Activated naive CD4-positive, alpha-beta T cell treated with anti-CD3 and anti-CD28 coated beads, Interleukin-2, amount 10 ng/mL, durations not matched to agents 7 days and 5 days (primary cell): ENCODE measurements at regions not wholly inside any gene's neighbourhood (a gene's known extent, or its start where the extent isn't known, plus 50 kb on each side); places are given as distances from the start of the nearest gene placed in this dataset.
A peak's percentile ranks its signal among the peaks of the same experiment; 100 is the strongest.
"Not testable (repeated sequence)": the region's sequence is repeated elsewhere in the genome, so short reads cannot be mapped to it uniquely, and the experiment has no call there.

Source experiments
- CTCF ChIA-PET: fragments of 350-600 bp; sonication (Branson Sonifier 250); formaldehyde crosslinking; loops from one replicate; lab custom pipeline; 2021; ENCODE audit warnings: antibody characterized with exemption; lab: Charles Lee
- DNase-seq: peaks from one replicate; pipeline ENCODE4 v3.0.0-alpha.2; 2020
- H3K27ac Mint-ChIP-seq: one replicate; pipeline ENCODE4 v1.8.0; 2021; ENCODE audit warnings: mild to moderate bottlenecking, moderate library complexity, mixed read lengths
- H3K27me3 Mint-ChIP-seq: one replicate; pipeline ENCODE4 v1.8.0; 2021; ENCODE audit warnings: mild to moderate bottlenecking, mixed read lengths
- H3K36me3 Mint-ChIP-seq: one replicate; pipeline ENCODE4 v1.8.0; 2021; ENCODE audit warnings: mixed read lengths
- H3K4me1 Mint-ChIP-seq: one replicate; pipeline ENCODE4 v1.8.0; 2021; ENCODE audit warnings: mixed read lengths
- H3K4me3 Mint-ChIP-seq: one replicate; pipeline ENCODE4 v1.8.0; 2021; ENCODE audit warnings: mild to moderate bottlenecking, moderate library complexity, mixed read lengths
- H3K9me3 Mint-ChIP-seq: one replicate; pipeline ENCODE4 v1.8.0; 2021; ENCODE audit warnings: mixed read lengths

DNA sequence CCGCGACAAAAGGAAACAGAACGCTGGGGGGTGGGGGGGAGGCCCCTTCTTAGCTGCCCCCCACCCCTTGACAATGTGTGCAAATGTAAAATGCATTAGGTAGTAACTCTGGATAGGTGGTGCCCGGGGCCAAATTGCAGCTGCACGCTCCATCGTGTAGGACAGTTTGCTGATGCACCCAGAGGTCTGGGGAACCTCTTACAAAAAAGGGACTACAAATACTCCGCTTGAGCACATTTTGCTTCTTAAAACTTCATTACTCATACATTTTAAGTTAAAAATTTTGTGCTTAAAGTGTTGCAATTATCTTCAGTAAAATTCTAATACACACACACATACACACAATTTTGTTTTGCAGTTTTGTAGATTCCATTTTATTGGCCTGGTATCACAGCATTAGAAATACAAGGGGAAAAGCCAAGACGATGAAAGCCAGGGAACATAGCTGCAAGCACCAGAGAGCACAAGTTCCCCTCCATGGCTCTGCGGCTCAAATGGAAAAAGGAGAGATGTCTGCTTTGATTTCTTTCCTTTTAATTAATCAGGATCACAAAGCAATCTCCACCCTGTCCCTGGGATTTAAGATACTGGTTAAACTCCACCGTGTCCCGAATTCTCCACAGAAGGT lies 582.1 kb downstream of the ZEB2 start:
- Mint-ChIP-seq H3K36me3 (no peaks in the 10 kb centered on the region), H3K27ac (no peak overlapping the region), H3K4me3 (peak overlapping the region; percentile 23), H3K4me1 (peaks cover 6% of the 10 kb centered on the region), H3K9me3 (no peaks in the 10 kb centered on the region), H3K27me3 (peaks cover 47% of the 10 kb centered on the region)
- no peak for DNase-seq
- CTCF ChIA-PET, result interaction anchor here (1.4 kb wide), 1 partner anchor 10 kb away, joined by 3 read pairs; no protein-coding TSS in a partner anchor

DNA sequence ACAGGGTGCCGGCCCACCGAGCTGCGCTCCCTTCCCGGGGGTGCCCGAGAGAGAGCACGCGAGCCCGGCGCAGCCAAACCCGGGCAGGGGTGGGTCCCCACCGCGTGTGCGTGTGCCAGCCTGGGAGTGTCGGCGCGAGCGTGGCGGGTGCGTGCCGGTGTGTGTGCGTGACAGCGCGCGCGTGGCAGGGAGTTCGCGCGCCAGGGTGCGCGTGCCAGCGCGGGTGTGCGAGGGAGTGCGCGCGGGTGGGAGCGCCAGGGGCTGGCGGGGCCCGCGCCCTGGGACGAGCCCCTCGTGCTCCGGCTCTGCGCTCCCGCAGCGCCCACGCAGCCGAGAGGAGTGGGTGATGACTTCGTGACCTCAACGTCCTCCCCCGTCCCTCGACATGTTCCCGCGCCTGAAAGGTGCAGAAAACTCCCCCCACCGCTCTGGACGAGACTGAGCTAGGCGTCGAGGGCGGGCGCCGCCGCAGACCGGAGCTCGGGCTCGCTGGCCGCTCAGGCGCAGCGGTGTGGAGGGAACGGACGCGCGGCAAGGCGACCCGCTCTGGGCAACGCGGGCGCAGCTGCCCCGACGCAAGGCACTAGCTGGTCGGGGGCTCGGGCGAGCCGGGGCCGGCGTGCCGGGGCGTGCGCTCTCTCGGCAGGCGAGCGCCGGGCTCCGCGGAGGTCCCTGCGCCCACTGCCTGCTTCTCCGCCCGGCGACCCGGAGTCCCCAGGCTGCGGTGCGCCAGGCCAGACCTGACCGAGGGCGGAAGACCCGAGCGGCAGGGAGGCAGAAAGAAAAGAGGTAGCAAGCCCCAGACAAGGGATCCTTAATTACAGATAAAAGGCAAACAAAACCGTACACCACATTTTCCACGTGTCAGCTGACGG lies 582.8 kb downstream of the ZEB2 start:
- H3K4me3 Mint-ChIP-seq, result peak overlapping the region; percentile 48
- CTCF ChIA-PET, result interaction anchor here (1.4 kb wide), 1 partner anchor 11 kb away, joined by 3 read pairs; no protein-coding TSS in a partner anchor
- H3K9me3 Mint-ChIP-seq, result no peaks in the 10 kb centered on the region
- peaks cover 45% of the 10 kb centered on the region for H3K27me3 Mint-ChIP-seq
- DNase-seq, result peak; percentile 22
- H3K27ac Mint-ChIP-seq, result no peak overlapping the region
- H3K36me3 Mint-ChIP-seq, result no peaks in the 10 kb centered on the region
- H3K4me1 Mint-ChIP-seq, result peaks cover 6% of the 10 kb centered on the region

DNA sequence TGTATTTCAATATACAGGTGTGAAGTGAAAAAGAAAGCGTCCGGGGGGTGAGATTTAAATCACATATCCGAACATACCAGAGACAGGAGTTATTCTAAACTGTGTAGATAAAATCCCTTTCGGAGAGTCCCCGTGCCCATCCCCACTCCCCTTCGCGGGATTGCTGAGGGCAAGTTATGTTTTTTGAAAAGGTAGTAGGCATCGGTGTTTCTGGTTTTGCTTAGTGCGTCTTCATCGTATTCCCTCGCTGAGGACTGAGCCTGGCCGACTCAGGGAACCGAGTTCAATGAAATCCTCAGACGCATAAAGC lies 583.4 kb downstream of the ZEB2 start:
- Mint-ChIP-seq H3K27me3 (peaks cover 48% of the 10 kb centered on the region), H3K4me1 (peaks cover 6% of the 10 kb centered on the region), H3K36me3 (no peaks in the 10 kb centered on the region), H3K4me3 (peak overlapping the region; percentile 48), H3K27ac (no peak overlapping the region), H3K9me3 (no peaks in the 10 kb centered on the region)
- no peak for DNase-seq
- CTCF ChIA-PET, result no interaction called here

DNA sequence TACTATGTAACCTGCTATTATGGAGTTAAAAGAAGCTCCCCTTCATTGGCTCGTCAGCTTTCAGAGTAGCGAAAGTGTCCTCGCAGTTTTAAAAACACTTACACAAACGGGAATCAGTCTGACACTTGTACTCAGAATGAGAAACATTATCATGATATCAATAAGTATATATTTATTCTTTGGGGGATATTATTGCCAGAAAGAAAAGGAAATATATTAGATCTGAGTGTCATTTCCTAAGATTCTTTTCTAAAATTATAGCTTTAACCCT lies 584.5 kb downstream of the ZEB2 start:
- CTCF ChIA-PET, result no interaction called here
- Mint-ChIP-seq H3K9me3 (no peaks in the 10 kb centered on the region), H3K36me3 (no peaks in the 10 kb centered on the region), H3K4me1 (peaks cover 6% of the 10 kb centered on the region), H3K27ac (no peak overlapping the region), H3K27me3 (peaks cover 52% of the 10 kb centered on the region), H3K4me3 (no peak overlapping the region)
- DNase-seq, result no peak

DNA sequence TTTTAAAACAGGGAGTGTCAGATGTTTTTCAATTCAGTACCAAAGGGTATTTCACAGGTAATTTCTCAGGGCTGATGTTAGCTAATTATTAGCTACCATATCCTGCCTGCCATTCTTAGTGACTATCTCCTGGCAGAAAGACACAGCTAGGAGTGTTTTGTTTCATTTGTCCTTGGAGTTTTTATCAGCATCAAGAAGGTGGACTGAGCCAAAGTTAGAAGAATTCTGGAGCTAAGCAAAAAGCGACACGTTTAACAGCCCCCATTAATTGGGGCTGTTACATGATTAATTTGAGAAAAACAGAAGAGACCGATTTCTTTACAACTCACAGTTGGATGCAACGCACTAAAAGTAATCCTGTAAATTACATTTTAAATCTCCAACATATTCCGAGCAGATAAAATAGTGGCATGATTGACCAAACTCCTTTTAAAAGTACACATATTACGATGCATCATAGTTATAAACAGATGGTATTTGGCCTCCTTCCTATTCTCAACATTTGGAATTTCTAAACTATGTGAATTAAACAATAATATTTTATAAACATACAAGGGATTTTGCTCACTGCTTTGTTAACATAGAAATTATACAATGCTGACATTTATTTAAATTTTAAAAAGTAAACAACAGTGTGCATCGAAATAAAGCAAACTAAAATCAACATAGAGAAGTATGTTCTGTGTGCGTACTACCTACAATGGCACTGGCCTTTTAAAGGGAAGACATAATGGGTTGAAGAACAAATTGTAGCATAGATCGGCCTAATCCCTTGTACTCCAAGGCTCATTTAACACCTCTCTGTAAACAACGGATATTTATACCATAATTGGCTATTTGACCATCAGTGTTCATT lies 585.1 kb downstream of the ZEB2 start:
- Mint-ChIP-seq H3K36me3 (no peaks in the 10 kb centered on the region), H3K4me3 (no peak overlapping the region), H3K27ac (no peak overlapping the region), H3K9me3 (no peaks in the 10 kb centered on the region), H3K27me3 (peaks cover 52% of the 10 kb centered on the region), H3K4me1 (peaks cover 6% of the 10 kb centered on the region)
- CTCF ChIA-PET, result no interaction called here
- no peak for DNase-seq

DNA sequence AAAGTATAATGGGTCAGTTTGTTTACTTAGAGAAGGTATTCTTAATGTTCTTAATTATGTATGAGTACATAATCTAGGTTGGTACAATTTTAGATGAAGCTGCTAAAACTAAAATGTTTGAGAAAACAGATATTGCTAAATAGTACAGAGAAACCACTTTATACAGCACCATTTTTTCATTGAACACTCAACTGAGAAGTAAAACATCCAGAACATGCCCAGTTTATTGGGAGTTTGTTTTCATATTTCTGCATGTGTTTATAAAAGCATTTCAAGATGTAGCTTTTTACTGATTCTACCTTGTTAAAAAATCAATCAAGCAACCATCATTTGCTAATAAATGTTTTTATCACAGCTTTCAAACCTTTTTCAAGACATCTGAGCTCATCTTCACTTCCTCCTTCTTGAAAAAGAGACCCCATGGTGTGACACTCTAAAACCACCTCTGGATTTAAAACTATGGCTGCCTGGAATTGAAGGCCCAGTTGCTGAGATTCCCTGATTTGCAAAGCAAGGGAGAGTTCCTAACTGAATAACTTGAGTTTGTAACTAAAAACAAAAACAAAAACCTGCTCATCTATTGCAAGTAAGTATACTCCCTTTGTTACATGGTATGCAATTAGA lies 585.9 kb downstream of the ZEB2 start:
- H3K9me3 Mint-ChIP-seq, result no peaks in the 10 kb centered on the region
- no peak overlapping the region for H3K4me3 Mint-ChIP-seq
- no peaks in the 10 kb centered on the region for H3K36me3 Mint-ChIP-seq
- CTCF ChIA-PET, result no interaction called here
- H3K4me1 Mint-ChIP-seq, result peaks cover 6% of the 10 kb centered on the region
- H3K27ac Mint-ChIP-seq, result no peak overlapping the region
- no peak for DNase-seq
- H3K27me3 Mint-ChIP-seq, result peaks cover 51% of the 10 kb centered on the region

DNA sequence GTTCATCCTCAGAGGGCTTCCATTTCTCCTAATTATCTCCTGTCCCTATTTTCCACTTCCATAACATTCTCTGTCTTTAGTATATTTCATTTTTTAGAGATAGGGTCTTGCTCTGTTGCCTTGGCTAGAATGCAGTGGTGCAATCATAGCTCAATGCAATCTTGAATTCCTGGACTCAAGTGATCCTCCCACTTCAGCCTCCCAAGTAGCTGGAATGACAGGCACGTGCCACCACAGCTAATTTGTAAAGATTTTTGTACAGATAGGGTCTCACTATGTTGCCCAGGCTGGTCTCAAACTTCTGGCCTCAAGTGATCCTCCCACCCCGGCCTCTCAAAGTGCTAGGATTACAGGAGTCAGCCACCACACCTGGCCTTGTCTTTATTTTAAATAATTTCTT lies 589.0 kb downstream of the ZEB2 start:
- H3K27me3 Mint-ChIP-seq, result peaks cover 30% of the 10 kb centered on the region
- CTCF ChIA-PET, result no interaction called here
- no peaks in the 10 kb centered on the region for H3K4me1 Mint-ChIP-seq
- no peak overlapping the region for H3K27ac Mint-ChIP-seq
- DNase-seq, result no peak
- no peak overlapping the region for H3K4me3 Mint-ChIP-seq
- no peaks in the 10 kb centered on the region for H3K9me3 Mint-ChIP-seq
- H3K36me3 Mint-ChIP-seq, result no peaks in the 10 kb centered on the region

DNA sequence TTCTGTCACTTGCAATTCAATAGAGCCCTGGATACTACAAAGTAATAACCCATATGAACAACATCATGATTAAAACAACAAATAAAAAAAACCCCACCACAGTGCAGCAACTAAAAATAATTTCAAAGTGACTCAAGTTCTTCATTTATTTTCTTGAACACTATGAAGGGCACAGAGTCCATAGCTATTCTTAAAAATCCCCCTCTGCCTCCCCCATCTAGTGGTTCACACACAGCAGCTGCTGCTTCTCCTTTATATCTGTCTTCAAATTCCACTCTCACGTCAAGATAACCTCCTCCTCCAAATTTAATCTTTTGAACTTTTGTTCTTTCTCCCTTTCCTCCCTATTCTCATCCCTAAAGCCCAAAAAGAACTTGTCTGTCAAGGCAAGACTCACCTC lies 591.3 kb downstream of the ZEB2 start:
- Mint-ChIP-seq H3K27me3 (peaks cover 20% of the 10 kb centered on the region), H3K4me3 (no peak overlapping the region), H3K4me1 (no peaks in the 10 kb centered on the region), H3K36me3 (no peaks in the 10 kb centered on the region), H3K27ac (no peak overlapping the region), H3K9me3 (no peaks in the 10 kb centered on the region)
- DNase-seq, result no peak
- CTCF ChIA-PET, result no interaction called here

DNA sequence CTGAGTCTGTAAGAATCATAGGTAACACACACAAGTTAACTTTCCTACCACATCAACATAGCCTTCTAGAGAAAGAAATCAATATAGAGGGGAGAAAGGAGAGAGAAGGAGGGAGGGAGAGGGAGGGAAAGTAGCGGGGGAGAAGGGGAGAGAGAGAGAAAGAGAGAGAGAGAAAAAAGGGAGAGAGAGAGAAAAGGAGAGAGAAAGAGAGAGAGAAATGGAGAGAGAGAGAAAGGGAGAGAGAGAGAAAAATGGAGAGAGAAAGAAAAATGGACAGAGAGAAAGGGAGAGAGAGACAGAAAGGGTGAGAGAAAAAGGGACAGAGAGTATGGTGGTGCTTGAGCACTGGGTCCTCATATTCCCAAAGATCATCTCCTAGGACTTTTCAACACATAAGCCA lies 591.7 kb downstream of the ZEB2 start:
- H3K27ac Mint-ChIP-seq, result no peak overlapping the region
- H3K36me3 Mint-ChIP-seq, result no peaks in the 10 kb centered on the region
- no peak for DNase-seq
- peaks cover 20% of the 10 kb centered on the region for H3K27me3 Mint-ChIP-seq
- CTCF ChIA-PET, result no interaction called here
- H3K4me3 Mint-ChIP-seq, result no peak overlapping the region
- H3K9me3 Mint-ChIP-seq, result no peaks in the 10 kb centered on the region
- no peaks in the 10 kb centered on the region for H3K4me1 Mint-ChIP-seq

DNA sequence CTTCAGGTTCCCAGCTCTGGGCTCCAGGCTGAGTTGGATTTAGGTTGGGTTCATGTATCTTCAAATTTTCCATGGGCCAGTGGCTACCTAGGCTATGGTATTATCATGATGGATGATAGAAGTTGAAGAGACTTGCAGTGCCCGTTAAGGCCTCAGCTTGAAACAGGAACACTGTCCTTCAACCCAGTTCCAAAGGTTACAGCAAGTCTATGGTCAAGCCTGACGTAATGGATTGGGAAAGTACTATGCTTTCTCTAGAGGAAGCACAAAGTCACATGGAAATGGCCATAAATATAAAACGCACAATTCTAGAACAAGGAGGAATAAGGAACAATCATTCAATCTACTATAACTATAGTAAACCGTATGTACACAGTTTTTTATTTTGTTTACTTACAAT lies 593.2 kb downstream of the ZEB2 start:
- peaks cover 14% of the 10 kb centered on the region for H3K27me3 Mint-ChIP-seq
- no peak for DNase-seq

DNA sequence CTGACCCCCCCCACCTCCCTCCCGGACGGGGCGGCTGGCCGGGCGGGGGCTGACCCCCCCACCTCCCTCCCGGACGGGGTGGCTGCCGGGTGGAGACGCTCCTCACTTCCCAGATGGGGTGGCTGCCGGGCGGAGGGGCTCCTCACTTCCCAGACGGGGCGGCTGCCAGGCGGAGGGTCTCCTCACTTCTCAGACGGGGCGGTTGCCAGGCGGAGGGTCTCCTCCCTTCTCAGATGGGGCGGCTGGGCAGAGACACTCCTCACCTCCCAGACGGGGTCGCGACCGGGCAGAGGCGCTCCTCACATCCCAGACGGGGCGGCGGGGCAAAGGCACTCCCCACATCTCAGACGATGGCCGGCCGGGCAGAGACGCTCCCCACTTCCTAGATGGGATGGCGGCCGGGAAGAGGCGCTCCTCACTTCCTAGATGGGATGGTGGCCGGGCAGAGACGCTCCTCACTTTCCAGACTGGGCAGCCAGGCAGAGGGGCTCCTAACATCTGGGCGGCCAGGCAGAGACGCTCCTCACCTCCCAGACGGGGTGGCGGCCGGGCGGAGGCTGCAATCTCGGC lies 597.6 kb downstream of the ZEB2 start:
- H3K27ac Mint-ChIP-seq, H3K36me3 Mint-ChIP-seq, H3K4me3 Mint-ChIP-seq, H3K4me1 Mint-ChIP-seq, CTCF ChIA-PET, H3K27me3 Mint-ChIP-seq, DNase-seq: not testable (repeated sequence)
- H3K9me3 Mint-ChIP-seq, result peaks cover 12% of the 10 kb centered on the region

More for the DNA sequence above, 593.2 kb downstream of the ZEB2 start:
- no peak overlapping the region for H3K27ac Mint-ChIP-seq
- no peaks in the 10 kb centered on the region for H3K36me3 Mint-ChIP-seq
- CTCF ChIA-PET, result no interaction called here
- no peaks in the 10 kb centered on the region for H3K4me1 Mint-ChIP-seq
- no peak overlapping the region for H3K4me3 Mint-ChIP-seq
- H3K9me3 Mint-ChIP-seq, result no peaks in the 10 kb centered on the region

DNA sequence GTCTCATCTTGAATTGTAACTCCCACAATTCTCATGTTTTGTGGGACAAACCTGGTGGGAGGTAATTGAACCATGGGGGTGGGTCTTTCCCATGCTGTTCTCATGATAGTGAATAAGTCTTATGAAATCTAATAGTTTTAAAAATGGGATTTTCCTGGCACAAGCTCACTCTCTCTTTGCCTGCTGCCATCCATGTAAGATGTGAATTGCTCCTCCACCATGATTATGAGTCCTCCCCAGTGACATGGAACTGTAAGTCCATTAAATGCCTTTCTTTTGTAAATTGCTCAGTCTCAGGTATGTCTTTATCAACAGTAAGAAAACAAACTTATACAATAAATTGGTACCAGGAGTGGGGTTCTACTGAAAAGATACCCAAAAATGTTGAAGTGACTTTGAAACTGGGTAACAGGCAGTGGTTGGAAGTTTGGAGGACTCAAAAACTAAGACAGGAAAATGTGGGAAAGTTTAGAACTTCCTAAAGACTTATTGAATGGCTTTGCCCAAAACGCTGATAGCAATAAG lies 601.4 kb downstream of the ZEB2 start:
- no peak for DNase-seq
- peaks cover 12% of the 10 kb centered on the region for H3K9me3 Mint-ChIP-seq
- CTCF ChIA-PET, result no interaction called here

DNA sequence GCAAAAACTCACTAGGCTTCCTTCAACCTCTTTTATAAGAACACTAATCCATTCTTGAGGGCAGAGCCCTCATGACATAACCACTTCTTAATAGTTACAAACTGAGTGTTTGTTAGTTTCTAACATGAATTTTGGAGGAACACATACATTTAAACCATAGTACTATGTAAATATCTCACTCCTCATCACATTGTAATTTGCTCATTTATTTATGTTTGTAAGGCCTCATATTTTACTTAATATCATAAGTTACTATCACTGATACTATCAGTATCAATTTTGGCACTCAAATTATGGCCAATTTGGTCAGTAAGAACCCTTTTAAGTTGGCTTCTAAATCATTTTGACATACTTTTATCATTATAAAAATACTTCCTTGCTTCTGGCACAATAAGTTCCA lies 603.1 kb downstream of the ZEB2 start:
- Mint-ChIP-seq H3K36me3 (no peaks in the 10 kb centered on the region), H3K27me3 (peaks cover 6% of the 10 kb centered on the region), H3K9me3 (peaks cover 12% of the 10 kb centered on the region), H3K27ac (no peak overlapping the region), H3K4me3 (no peak overlapping the region), H3K4me1 (no peaks in the 10 kb centered on the region)
- no peak for DNase-seq
- CTCF ChIA-PET, result no interaction called here

More for the DNA sequence above, 601.4 kb downstream of the ZEB2 start:
- H3K27me3 Mint-ChIP-seq, result peaks cover 6% of the 10 kb centered on the region
- no peak overlapping the region for H3K27ac Mint-ChIP-seq
- no peaks in the 10 kb centered on the region for H3K4me1 Mint-ChIP-seq
- H3K4me3 Mint-ChIP-seq, result no peak overlapping the region
- no peaks in the 10 kb centered on the region for H3K36me3 Mint-ChIP-seq
